ENCODE measurements at regions not wholly inside any gene's neighbourhood (a gene's known extent, or its start where the extent isn't known, plus 50 kb on each side); places are given as distances from the start of the nearest gene placed in this dataset.

DNA sequence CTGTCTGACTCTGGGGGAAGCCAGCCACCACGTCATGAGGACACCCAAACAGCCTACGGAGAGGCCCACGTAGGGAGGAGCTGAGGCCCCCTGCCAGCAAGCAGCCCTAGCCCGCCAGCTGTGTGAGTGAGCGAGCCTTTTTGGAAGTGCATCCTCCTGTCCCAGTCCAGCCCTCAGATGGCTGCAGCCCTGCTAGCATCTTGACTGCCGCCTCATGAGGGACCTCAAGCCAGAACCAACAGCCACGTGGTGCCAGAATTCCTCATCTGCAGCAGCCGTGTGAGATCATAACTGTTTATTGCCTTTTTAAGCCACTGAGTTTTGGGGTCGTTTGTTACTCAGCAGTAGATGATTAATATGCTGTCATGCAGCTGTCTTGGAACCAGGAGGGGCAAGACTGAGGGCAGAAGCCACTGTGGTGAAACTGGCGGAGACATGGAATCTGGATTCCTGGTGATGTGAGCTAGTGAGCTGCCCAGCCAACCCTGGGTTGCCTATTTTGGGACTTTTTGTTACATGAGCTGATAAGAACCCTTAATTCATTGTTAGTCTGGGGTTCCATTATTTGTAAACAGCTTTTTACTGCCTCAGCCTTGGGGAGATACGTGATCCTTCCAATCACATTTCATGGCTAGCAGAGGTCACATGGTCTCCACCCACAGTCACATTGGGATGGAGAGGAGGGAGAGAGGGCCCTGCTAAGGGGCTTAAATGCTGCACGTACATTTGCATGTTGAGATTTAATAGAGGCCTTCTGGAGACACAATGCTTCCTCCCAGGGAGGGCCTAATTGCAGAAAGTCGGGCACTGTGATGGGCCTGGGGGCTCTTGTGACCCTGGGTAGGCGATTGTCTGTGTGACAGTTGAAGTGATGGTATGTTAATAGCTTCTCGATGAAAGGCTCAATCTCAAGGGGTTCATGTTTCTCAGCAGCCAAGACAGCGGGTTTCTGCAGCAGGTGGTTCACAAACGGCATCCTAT, 73.8 kb downstream of the RPLP1 start:
- DNase-seq (ENCODE audit: low read depth) = peak; percentile 27
- in situ Hi-C loops (cut with HindIII; ENCODE audit: low pct_unique_long_range_greater_than_20kb, low sequenced_read_pairs) = no loop called here

DNA sequence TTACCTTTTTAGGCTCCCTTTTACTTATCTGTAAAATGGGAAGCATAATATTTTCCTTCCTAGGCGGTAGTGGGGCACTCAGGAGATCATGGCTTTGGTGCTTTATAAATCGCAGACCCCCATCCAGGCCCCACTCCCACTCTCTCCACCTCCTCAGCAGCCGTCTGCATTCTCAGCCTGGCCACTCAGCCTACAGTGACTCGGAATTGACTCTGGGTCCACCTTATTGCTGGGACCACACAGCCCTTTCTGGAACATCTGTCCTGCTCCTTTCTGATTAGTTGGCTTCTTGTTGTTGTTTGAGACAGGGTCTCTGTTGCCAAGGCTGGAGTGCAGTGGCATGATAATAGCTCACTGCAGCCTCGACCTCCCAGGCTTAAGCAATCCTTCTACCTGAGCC, 76.5 kb downstream of the RPLP1 start:
- in situ Hi-C loops (cut with HindIII; ENCODE audit: low pct_unique_long_range_greater_than_20kb, low sequenced_read_pairs) = no loop called here
- DNase-seq (ENCODE audit: low read depth) = no peak

DNA sequence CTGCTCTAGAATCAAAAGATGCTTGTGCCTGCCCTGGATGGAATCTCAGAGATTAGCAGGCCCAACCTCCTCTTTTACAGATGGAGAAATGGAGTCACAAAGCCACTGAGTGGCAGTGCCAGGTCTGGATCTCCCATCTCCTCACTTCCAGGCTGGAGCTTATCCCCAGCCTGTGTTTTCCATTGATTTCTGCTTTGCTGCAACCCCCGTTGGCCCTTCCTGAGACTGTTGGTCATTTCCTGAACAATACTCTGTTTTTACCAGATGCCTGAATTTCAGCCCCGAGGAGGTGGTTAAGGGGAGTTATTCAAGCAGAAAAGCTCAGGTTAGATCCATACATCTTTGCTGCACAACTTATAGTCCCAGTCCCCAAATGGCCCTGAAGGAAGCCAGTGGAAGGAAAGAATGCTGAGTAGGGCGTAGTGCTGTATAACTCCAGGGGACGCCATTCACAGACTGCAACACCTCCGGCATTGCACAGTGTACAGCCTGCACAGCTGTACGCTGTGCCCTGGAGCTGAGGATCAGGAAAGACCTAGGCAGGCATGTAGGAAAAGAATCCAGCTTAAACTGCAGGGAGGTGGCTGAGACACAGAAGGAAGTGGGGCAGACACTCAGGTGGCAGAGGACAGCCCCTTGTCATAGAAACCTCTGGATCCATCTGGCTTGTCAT, 77.5 kb downstream of the RPLP1 start:
- no peak for DNase-seq (ENCODE audit: low read depth)
- in situ Hi-C loops (cut with HindIII; ENCODE audit: low pct_unique_long_range_greater_than_20kb, low sequenced_read_pairs) = no loop called here

DNA sequence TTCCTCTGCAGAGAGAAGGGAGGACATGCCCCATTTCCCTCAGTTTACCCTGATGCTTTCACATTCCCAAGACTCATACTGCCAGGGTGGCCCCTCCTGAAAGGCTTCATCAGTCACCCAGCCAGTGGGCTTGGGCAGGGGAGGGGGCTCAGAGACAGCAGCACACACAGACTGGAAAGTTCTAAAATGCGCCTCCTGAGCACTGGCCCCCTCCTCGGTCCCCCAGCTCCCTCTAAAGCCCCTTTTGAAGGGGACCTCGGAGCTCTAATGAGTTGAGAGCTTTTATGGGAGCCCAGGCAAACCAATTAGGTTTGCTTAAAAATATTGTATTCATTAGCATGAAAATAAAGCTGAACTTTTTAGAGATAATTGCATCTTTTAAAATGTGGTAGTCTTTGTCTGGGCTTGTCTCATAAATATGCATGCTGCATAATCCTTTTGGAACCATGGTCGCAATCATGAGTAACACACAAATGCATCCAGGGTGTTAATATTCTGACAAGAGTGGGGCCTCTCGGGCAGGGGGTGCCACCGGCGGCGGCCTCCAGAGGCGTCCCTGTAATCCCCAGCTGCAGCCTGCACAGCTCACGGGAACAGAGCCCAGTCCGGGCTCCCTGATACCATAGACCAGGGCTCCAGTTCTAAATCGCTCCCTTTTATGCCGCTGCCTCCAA, 78.5 kb downstream of the RPLP1 start:
- DNase-seq (ENCODE audit: low read depth) = no peak
- in situ Hi-C loops (cut with HindIII; ENCODE audit: low pct_unique_long_range_greater_than_20kb, low sequenced_read_pairs) = no loop called here

DNA sequence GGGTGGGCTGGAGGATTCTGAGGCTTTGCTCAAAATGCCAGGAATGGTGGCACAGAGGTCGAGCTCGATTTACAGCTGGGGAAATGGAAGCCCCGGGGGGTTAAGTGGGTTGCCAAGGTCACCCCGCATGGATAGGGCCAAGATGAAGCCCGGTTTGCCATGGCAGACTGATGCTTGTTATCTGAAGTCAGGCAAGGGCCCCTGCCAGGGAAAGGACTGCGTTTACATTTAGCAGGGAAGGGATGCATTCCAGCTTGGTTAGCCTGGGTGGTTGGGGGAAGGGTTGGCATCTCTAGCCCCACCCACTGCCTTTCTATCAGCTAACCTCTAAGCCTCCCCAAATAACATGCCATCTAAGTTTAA, 79.0 kb downstream of the RPLP1 start:
- in situ Hi-C loops (cut with HindIII; ENCODE audit: low pct_unique_long_range_greater_than_20kb, low sequenced_read_pairs) = no loop called here
- DNase-seq (ENCODE audit: low read depth) = no peak

DNA sequence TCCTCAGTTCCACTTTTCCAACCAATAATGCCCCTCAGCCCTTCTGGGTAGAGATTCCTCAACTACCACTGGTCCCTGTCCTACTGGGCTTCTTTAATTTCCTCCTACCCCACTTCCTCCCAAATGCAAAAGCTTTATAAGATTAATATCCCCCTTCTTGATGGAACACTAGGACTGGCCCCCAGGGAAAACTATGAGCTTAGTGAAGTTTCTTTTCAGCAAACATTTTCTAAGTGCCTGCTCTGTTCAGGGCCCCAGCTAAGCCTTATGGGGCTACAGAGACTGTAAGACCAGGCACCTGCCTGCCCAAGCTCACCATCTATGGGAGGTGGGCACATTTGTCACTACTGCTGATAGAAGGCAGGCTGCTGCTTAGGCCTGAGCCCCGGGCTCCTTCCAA, 79.4 kb downstream of the RPLP1 start:
- in situ Hi-C loops (cut with HindIII; ENCODE audit: low pct_unique_long_range_greater_than_20kb, low sequenced_read_pairs) = no loop called here
- DNase-seq (ENCODE audit: low read depth) = no peak

DNA sequence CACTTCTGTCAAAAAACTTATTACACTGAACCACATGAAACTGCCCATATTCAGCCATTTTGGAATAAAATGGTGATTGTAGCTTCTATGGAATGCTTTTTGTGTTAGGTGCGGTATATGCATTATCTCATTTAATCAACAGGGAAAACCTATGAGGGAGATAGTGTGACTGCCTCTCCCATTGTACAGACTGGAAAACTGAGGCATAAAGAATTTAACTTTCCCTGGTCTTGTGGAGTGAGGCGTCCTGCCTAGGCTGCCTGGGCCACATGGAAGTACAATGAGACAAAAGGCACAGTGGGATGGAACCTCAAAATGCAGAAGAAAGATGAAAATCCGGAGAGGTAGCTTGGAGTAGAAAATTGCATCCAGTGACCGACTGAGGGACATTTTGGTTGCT, 80.2 kb downstream of the RPLP1 start:
- in situ Hi-C loops (cut with HindIII; ENCODE audit: low pct_unique_long_range_greater_than_20kb, low sequenced_read_pairs) = no loop called here
- no peak for DNase-seq (ENCODE audit: low read depth)

DNA sequence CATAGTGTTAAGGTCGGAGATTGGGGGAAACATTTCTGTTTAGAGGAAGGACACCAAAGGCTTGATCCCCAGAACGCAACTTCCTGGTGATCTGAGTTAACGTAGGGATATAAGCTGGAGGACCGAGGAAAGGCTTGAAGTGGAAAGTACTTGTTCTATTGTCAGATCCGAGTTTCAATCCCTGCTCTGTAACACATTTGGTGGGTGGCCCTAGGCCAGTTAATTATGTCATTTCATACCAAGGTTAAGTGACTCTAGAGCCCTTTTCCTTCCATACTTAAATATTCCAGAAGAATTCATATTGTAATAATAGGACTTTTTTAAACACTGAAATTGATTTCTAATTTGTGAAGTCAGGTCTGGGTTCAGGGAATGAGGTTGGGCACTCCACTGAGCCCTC, 80.9 kb downstream of the RPLP1 start:
- no peak for DNase-seq (ENCODE audit: low read depth)
- in situ Hi-C loops (cut with HindIII; ENCODE audit: low pct_unique_long_range_greater_than_20kb, low sequenced_read_pairs) = no loop called here

DNA sequence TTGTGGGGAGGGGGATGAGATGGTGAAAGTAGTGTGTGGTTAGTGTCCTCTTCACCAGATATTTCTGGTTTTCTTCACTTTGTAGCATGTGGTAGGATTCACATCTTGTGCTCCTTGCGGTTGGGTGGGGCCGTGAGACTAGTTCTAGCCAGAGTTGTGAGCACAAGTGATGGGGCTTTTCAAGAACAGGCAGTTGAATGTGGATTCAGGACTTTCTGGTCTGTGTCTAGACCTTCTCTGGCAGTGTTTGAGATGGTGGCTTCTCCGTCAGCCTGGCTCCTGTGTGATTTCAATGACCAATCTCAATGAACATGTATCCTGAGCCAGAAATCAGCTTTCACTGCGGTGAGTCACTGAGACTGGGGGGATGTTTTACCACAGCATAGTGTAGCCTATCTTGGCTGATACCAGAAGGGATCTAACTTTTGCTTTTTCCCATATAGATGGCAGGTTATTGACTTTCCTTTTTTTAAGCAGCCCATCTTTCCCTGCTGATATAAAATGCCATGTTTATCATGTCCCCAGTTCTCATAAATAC, 82.6 kb downstream of the RPLP1 start:
- no peak for DNase-seq (ENCODE audit: low read depth)
- in situ Hi-C loops (cut with HindIII; ENCODE audit: low pct_unique_long_range_greater_than_20kb, low sequenced_read_pairs) = no loop called here

DNA sequence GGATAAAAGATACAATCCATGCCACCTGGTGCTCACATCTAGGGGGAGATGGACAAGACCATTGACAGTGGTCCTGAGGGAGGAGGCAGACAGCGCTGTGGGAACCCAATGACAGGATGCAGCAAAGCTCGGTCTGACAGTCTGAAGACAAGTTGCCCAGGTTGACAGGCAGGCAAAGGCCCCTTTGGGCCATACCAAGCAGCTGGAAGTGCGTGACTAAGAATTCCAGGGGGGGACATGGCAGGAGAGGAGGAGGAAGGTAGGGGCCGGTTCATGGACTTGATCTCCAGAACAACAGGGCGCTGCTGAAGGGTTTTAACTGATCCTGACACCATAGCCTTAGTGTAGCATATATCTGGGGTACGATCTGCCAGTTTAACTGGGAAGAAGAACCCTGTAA, 83.4 kb downstream of the RPLP1 start:
- in situ Hi-C loops (cut with HindIII; ENCODE audit: low pct_unique_long_range_greater_than_20kb, low sequenced_read_pairs) = no loop called here
- no peak for DNase-seq (ENCODE audit: low read depth)

DNA sequence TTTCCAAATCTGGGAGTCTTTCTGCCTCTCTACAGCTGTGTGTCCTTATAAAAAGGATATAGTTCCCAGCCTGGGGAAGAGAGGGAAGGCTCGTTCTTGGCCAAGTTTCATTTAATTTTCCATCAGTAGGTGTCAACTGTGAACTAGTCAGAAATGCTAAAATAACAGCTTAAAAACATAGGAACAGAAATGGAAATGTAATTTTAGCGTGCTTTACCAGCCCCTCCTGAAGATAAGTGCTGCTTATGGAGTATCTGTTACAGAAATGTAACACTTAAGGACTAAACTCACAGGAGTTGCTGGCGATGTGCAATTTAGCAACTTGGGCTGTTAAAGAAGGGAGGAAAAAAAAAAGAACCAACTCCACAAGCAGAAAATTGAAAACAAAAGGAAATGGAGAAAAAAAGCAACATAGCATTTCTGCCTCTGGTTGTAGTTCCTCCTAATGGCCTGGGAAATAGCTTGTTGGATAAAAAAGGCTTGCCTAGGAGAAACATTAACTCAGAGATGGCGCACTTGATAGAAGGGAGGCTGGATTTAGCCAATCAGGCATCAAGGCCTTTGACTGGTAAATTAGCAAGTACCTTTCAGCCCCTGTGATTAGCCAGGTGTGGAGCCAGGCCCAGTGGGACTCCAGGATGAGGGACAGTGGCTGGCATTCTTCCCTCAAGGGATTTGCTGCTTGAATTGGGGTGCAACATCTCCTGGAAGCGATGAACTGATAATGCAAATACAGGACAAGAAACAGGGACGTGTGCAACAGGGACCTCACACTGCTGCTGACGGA, 84.3 kb downstream of the RPLP1 start:
- in situ Hi-C loops (cut with HindIII; ENCODE audit: low pct_unique_long_range_greater_than_20kb, low sequenced_read_pairs) = no loop called here
- peak; percentile 49 for DNase-seq (ENCODE audit: low read depth)

DNA sequence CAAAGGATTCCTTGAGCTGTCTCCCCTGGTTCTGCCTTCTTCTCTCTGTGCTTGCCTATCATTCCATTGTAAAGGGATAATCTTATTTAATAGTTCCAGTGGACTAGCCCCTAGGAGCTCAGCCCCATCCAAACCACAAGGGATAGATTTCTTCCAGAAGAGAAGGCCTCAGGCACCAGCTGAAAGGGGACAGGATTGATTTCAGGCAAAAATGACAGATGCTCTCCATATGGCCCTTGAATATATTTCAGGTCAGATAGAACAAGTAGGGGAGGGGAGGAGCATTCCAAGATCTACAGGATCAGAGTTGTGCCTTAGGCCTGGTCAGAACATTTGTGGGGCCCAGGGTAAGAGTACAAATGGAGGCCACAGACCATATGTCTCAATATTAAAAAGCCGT, 85.3 kb downstream of the RPLP1 start:
- in situ Hi-C loops (cut with HindIII; ENCODE audit: low pct_unique_long_range_greater_than_20kb, low sequenced_read_pairs) = no loop called here
- DNase-seq (ENCODE audit: low read depth) = no peak

DNA sequence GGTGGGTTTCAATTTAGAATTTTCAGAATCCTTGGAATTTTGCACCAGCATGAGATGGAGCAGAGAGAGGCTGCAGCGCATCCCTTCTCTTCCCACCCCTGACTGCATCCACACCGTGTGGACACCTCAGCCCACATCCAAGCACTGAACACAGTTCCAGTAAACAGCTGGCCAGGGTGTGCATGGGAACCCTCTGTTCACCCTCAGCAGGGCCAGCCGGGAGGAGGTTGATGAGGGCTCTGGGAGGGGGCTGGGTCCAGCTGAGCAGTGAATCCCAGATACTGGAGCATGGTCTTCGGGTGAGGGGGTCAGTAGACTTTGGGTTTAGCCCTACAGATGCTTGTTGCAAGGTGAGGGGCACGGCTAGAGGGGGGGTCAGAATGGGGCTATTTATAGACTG, 85.8 kb downstream of the RPLP1 start:
- DNase-seq (ENCODE audit: low read depth) = no peak
- in situ Hi-C loops (cut with HindIII; ENCODE audit: low pct_unique_long_range_greater_than_20kb, low sequenced_read_pairs) = no loop called here

DNA sequence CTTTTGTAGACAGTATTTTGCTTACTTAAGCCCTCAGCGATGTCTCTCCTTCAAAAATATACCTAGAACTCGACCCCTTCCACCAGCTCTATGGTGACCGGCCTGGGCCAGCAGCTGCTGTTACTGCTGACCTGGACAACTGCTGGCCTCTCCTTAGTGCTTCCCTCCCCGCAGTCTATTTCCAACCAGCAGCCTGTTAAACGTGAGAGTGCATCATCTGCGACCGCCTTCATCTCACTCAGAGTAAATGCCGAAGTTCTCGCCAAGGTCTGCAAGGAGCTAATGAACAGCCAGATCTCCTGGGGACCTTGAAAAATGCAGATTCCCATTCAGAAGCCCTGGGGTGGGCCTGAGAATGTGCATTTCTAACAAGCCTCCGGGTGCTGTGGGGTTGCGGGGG, 86.7 kb downstream of the RPLP1 start:
- in situ Hi-C loops (cut with HindIII; ENCODE audit: low pct_unique_long_range_greater_than_20kb, low sequenced_read_pairs) = no loop called here
- DNase-seq (ENCODE audit: low read depth) = no peak

DNA sequence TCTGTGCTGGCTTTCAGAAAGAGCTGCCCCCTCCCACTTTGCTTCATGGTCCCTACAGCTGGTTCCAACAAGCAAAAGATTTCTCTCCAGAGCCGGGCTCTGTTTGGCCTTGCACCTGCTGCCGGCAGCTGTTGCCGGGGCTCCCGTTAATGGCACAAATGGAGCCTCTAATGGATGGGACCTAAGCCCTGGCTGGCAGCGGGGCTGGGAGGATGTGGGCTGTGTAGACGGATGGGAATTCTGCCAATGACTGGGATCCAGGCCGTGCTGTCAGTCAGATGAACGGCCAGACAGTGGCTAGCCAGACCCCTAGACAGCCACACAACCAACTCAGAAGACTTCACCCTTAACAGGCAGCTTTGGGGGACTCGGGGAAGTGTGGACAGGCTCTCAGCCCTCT, 88.0 kb downstream of the RPLP1 start:
- in situ Hi-C loops (cut with HindIII; ENCODE audit: low pct_unique_long_range_greater_than_20kb, low sequenced_read_pairs) = no loop called here
- no peak for DNase-seq (ENCODE audit: low read depth)

DNA sequence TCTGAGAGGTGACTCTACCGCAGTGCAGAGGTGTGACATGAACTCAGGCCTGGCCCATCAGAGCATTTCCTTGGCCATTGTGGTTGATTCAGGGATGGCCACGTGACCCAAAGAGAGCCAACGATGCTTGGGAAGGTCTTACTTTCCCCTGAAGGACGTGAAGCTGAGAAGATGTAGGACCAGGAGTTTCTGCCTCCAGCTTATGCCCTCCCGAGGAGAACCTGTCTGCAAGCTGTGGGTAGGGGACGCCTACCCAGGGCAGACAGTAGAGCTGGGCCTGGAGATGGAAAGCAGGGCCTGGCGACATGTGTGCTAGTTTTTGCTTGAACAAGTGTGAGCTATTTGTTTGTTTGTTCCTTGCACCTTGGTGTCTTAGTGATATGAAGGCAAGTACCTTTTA, 89.4 kb downstream of the RPLP1 start:
- in situ Hi-C loops (cut with HindIII; ENCODE audit: low pct_unique_long_range_greater_than_20kb, low sequenced_read_pairs) = no loop called here
- no peak for DNase-seq (ENCODE audit: low read depth)

DNA sequence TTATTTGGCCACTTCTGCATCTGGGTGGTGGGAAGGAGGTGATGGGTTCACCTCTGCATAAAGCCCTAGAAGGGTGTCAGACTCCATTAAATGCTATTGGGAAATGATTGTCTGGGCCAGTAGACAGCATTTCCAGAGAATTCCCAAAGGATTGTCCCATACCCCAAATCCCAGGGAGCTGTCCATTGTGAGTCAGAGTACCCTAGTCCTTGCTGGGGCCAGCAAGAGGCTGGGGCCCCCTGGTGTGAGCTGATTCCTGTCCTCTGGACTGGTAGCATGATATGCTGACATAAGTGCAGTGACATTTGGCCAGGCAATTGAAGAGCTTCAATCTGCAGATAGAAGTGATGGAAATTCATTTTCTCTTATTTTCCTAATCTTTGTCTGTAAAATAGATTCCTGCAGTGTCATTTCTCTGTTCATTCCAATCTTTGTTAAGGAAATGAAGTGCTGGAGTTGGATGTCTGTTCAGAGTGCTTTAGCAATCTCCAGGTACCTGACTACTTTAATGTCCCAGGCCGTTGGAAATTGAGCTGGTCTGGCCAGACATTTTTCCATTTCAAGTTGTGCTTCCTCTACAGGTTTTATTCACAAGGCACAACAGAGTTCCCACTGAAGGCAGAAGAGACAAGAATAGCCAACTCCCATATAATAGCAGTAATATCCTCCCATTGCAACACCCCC, 91.2 kb downstream of the RPLP1 start:
- in situ Hi-C loops (cut with HindIII; ENCODE audit: low pct_unique_long_range_greater_than_20kb, low sequenced_read_pairs) = no loop called here
- no peak for DNase-seq (ENCODE audit: low read depth)

Data from Caki2 (cell line).